ENCODE measurements at regions not wholly inside any gene's neighbourhood (a gene's known extent, or its start where the extent isn't known, plus 50 kb on each side); places are given as distances from the start of the nearest gene placed in this dataset.

GRCh38 chr3:148389916-148390315 is 307.8 kb upstream of the AGTR1 start:
- DNase-seq (ENCODE audit: low spot score) = no peak

- DNase-seq (ENCODE audit: low spot score) = no peak
These were observed 301.9 kb upstream of the AGTR1 start for GRCh38 chr3:148395821-148396220.

GRCh38 chr3:148400754-148401153 is 296.9 kb upstream of the AGTR1 start:
- no peak for DNase-seq (ENCODE audit: low spot score)

GRCh38 chr3:148408667-148409066 is 289.0 kb upstream of the AGTR1 start:
- no peak for DNase-seq (ENCODE audit: low spot score)

- DNase-seq (ENCODE audit: low spot score) = no peak
These were observed 277.5 kb upstream of the AGTR1 start for GRCh38 chr3:148420242-148420641.

GRCh38 chr3:148428862-148429605 is 268.7 kb upstream of the AGTR1 start:
- DNase-seq (ENCODE audit: low spot score) = no peak

GRCh38 chr3:148433665-148434064 is 264.0 kb upstream of the AGTR1 start:
- no peak for DNase-seq (ENCODE audit: low spot score)

- no peak for DNase-seq (ENCODE audit: low spot score)
These were observed 262.2 kb upstream of the AGTR1 start for GRCh38 chr3:148435534-148435933.

- DNase-seq (ENCODE audit: low spot score) = no peak
These were observed 258.4 kb upstream of the AGTR1 start for GRCh38 chr3:148439254-148439822.

GRCh38 chr3:148441191-148441590 is 256.5 kb upstream of the AGTR1 start:
- DNase-seq (ENCODE audit: low spot score) = no peak

- DNase-seq (ENCODE audit: low spot score) = no peak
These were observed 246.9 kb upstream of the AGTR1 start for GRCh38 chr3:148450819-148451218.

- DNase-seq (ENCODE audit: low spot score) = no peak
These were observed 245.7 kb upstream of the AGTR1 start for GRCh38 chr3:148451969-148452368.

GRCh38 chr3:148453781-148454191 is 243.9 kb upstream of the AGTR1 start:
- no peak for DNase-seq (ENCODE audit: low spot score)

GRCh38 chr3:148455098-148455497 is 242.6 kb upstream of the AGTR1 start:
- DNase-seq (ENCODE audit: low spot score) = no peak

GRCh38 chr3:148457886-148458285 is 239.8 kb upstream of the AGTR1 start:
- no peak for DNase-seq (ENCODE audit: low spot score)

- no peak for DNase-seq (ENCODE audit: low spot score)
These were observed 237.7 kb upstream of the AGTR1 start for GRCh38 chr3:148459931-148460513.

GRCh38 chr3:148460686-148461085 is 237.0 kb upstream of the AGTR1 start:
- no peak for DNase-seq (ENCODE audit: low spot score)

- DNase-seq (ENCODE audit: low spot score) = no peak
These were observed 233.5 kb upstream of the AGTR1 start for GRCh38 chr3:148464246-148464645.

- DNase-seq (ENCODE audit: low spot score) = no peak
These were observed 231.6 kb upstream of the AGTR1 start for GRCh38 chr3:148466143-148466542.

GRCh38 chr3:148466980-148467740 is 230.5 kb upstream of the AGTR1 start:
- no peak for DNase-seq (ENCODE audit: low spot score)

GRCh38 chr3:148477375-148477774 is 220.3 kb upstream of the AGTR1 start:
- no peak for DNase-seq (ENCODE audit: low spot score)

GRCh38 chr3:148493631-148494030 is 204.1 kb upstream of the AGTR1 start:
- no peak for DNase-seq (ENCODE audit: low spot score)

GRCh38 chr3:148494451-148494850 is 203.3 kb upstream of the AGTR1 start:
- no peak for DNase-seq (ENCODE audit: low spot score)

Data from left forelimb (tissue), 1 donor.